BE2C (cell line): ENCODE measurements at regions not wholly inside any gene's neighbourhood (a gene's known extent, or its start where the extent isn't known, plus 50 kb on each side); places are given as distances from the start of the nearest gene placed in this dataset.
A peak's percentile ranks its signal among the peaks of the same experiment; 100 is the strongest.

Experiments used
- DNase-seq: peaks from one replicate; pipeline ENCODE4 v3.0.0-alpha.2; 2020
- H3K27me3 ChIP-seq: fragments of 250-450 bp; sonication (Bioruptor Pico); 2 replicates; pipeline ENCODE4 v1.5.1; 2020; ENCODE audit warnings: mild to moderate bottlenecking
- H3K36me3 ChIP-seq: fragments of 250-450 bp; sonication (Bioruptor Pico); 2 replicates; pipeline ENCODE4 v1.5.1; 2020; ENCODE audit warnings: mild to moderate bottlenecking
- H3K4me1 ChIP-seq: fragments of 250-450 bp; sonication (Bioruptor Pico); 2 replicates; pipeline ENCODE4 v1.5.1; 2020
- H3K4me3 ChIP-seq: 2 replicates; pipeline ENCODE4 v1.5.1; 2011; ENCODE audit warnings: low read depth, low read length
- H3K9me3 ChIP-seq: fragments of 250-450 bp; sonication (Bioruptor Pico); 2 replicates; pipeline ENCODE4 v1.5.1; 2020
- TF ChIP-seq, protein P1 (sequence below): IDR thresholded peaks from 2 replicates; pipeline ENCODE4 v1.5.1; 2012; ENCODE audit warnings: mild to moderate bottlenecking, low read depth, low read length

DNA sequence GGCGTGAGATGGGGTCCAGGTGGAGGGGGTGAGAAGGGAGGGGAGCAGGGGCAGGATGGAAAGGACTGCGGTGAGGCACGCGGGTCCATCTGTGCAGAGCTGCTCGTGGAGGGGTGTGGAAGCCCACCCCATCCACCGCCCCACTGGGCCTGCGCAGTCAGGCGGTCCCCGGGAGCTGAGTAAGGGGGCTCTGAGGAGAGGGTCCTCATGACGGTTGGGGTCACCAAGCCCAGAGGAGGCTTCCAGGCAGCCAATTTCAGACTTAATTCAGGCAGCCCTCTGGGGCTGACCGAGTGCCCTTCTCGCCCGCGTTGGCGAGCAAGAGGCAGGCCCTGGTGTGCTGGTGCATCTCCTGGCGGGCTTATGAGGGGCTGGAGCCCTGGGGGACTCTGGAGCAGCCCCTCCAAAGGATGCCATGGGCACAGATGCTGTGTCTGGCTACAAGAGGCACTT lies 115.5 kb downstream of the KIF26A start:
- Histone ChIP-seq H3K27me3 (no peaks in the 10 kb centered on the region), H3K4me3 (no peak overlapping the region), H3K9me3 (peaks cover 3% of the 10 kb centered on the region; the same call in 1 of the 2 replicates), H3K36me3 (no peaks in the 10 kb centered on the region), H3K4me1 (no peaks in the 10 kb centered on the region)
- DNase-seq = peak; percentile 6
- TF ChIP-seq, protein P1, sequence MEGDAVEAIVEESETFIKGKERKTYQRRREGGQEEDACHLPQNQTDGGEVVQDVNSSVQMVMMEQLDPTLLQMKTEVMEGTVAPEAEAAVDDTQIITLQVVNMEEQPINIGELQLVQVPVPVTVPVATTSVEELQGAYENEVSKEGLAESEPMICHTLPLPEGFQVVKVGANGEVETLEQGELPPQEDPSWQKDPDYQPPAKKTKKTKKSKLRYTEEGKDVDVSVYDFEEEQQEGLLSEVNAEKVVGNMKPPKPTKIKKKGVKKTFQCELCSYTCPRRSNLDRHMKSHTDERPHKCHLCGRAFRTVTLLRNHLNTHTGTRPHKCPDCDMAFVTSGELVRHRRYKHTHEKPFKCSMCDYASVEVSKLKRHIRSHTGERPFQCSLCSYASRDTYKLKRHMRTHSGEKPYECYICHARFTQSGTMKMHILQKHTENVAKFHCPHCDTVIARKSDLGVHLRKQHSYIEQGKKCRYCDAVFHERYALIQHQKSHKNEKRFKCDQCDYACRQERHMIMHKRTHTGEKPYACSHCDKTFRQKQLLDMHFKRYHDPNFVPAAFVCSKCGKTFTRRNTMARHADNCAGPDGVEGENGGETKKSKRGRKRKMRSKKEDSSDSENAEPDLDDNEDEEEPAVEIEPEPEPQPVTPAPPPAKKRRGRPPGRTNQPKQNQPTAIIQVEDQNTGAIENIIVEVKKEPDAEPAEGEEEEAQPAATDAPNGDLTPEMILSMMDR = no peak

- Histone ChIP-seq H3K27me3 (no peaks in the 10 kb centered on the region), H3K4me3 (no peak overlapping the region), H3K36me3 (no peaks in the 10 kb centered on the region), H3K9me3 (peaks cover 3% of the 10 kb centered on the region), H3K4me1 (no peaks in the 10 kb centered on the region)
- DNase-seq = no peak
- TF ChIP-seq, protein P1 = no peak
These were observed 116.5 kb downstream of the KIF26A start for GRCh38 chr14:104254735-104255400.

DNA sequence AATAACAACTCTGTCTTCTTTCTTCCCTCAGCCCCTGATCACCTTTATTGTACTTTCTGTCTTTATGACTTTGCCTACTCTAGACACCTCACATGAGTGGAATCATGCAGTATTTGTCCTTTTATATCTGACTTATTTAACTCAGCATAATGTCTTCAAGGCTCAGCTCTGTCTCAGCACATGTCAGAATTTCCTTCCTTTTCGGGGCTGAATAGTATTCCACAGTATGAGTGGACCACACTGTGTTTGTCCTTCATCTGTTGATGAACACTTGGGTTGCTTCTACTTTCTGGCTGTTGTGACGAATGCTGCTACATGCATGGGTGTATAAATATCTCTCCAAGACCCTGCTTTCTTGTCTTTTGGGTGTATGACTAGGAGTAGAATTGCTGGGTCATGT lies 117.6 kb downstream of the KIF26A start:
- H3K4me1 ChIP-seq = no peaks in the 10 kb centered on the region
- TF ChIP-seq, protein P1 = no peak
- DNase-seq = no peak
- H3K27me3 ChIP-seq = no peaks in the 10 kb centered on the region
- peaks cover under 1% of the 10 kb centered on the region; the same call in 1 of the 2 replicates for H3K36me3 ChIP-seq
- H3K9me3 ChIP-seq = peaks cover 3% of the 10 kb centered on the region
- no peak overlapping the region for H3K4me3 ChIP-seq

GRCh38 chr14:104262515-104263514 lies 124.4 kb downstream of the KIF26A start:
- Histone ChIP-seq H3K27me3 (no peaks in the 10 kb centered on the region), H3K4me1 (peaks cover 5% of the 10 kb centered on the region; the same call in 1 of the 2 replicates)
- TF ChIP-seq, protein P1 = no peak

DNA sequence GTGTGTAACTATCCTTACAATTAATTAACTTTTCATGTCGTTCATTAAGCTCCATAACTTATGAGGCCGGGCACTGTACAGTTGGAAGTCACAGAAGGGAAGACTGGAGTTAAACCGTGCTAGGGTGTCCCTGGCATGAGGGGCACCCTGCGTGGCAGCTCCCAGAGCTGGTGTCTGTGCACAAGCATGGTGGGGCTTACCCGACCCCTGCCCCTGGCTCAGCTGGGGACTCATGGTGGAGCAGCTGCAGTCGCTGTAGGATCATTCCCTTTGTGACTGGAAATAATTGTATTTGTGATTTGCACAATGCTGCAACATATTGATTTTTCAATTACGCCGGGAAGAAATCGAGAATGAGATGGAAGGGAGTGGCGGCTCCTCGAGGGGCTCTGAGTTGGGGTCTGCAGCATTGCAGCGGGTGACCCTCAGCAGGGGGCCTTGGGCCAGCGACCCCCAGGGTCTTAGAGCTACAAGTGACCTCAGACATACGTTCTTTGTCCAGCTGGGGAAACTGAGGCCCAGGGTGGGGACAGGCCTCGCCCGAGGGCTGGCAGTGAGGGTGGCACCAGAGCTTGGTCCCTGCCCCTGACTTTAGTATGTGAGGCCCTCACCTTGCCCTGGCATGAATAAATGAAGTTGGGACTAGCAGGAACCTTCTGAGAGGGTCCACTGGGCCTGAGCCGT lies 125.4 kb downstream of the KIF26A start:
- no peak overlapping the region for H3K4me3 ChIP-seq
- H3K4me1 ChIP-seq = peaks cover 8% of the 10 kb centered on the region; the same call in 1 of the 2 replicates
- H3K36me3 ChIP-seq = peaks cover 3% of the 10 kb centered on the region; the same call in 1 of the 2 replicates
- no peaks in the 10 kb centered on the region for H3K27me3 ChIP-seq
- no peaks in the 10 kb centered on the region; the same call in 1 of the 2 replicates for H3K9me3 ChIP-seq
- peak; percentile 6 for DNase-seq
- TF ChIP-seq, protein P1 = no peak

More at GRCh38 chr14:104262515-104263514, 124.4 kb downstream of the KIF26A start:
- Histone ChIP-seq H3K36me3 (peaks cover 3% of the 10 kb centered on the region; the same call in 1 of the 2 replicates), H3K9me3 (no peaks in the 10 kb centered on the region; the same call in 1 of the 2 replicates), H3K4me3 (no peak overlapping the region)
- peak; percentile 9 for DNase-seq
